Hepatocyte (in vitro differentiated cells): ENCODE measurements at regions not wholly inside any gene's neighbourhood (a gene's known extent, or its start where the extent isn't known, plus 50 kb on each side); places are given as distances from the start of the nearest gene placed in this dataset.

ENCODE experiments used
- DNase-seq: peaks from one replicate; pipeline ENCODE4 v3.0.0-alpha.2; 2016; ENCODE audit warnings: low spot score
- H2AFZ ChIP-seq: fragments of 200-600 bp; sonication (generic); 2 replicates; pipeline ENCODE4 v1.6.0; 2016; ENCODE audit warnings: antibody characterized with exemption, mild to moderate bottlenecking
- H3K27ac ChIP-seq: fragments of 200-600 bp; sonication (generic); 2 replicates; pipeline ENCODE4 v1.5.1; 2016; ENCODE audit warnings: mild to moderate bottlenecking
- H3K27me3 ChIP-seq: fragments of 200-600 bp; sonication (generic); 2 replicates; pipeline ENCODE4 v1.6.1; 2016
- H3K36me3 ChIP-seq: fragments of 200-600 bp; sonication (generic); replicated peaks from 2 replicates; pipeline ENCODE4 v1.5.1; 2016; ENCODE audit warnings: low read depth; ENCODE audit not compliant: insufficient read depth
- H3K4me1 ChIP-seq: fragments of 200-600 bp; sonication (generic); 2 replicates; pipeline ENCODE4 v1.5.1; 2016; ENCODE audit warnings: mild to moderate bottlenecking, moderate library complexity; ENCODE audit not compliant: insufficient read depth
- H3K4me2 ChIP-seq: fragments of 200-600 bp; sonication (generic); 2 replicates; pipeline ENCODE4 v1.6.0; 2016
- H3K4me3 ChIP-seq: fragments of 200-600 bp; sonication (generic); 2 replicates; pipeline ENCODE4 v1.5.1; 2016; ENCODE audit warnings: mild to moderate bottlenecking
- H3K79me2 ChIP-seq: fragments of 200-600 bp; sonication (generic); 2 replicates; pipeline ENCODE4 v1.6.0; 2017; ENCODE audit warnings: mild to moderate bottlenecking
- H3K9me2 ChIP-seq: fragments of 200-600 bp; sonication (generic); replicated peaks from 2 replicates; pipeline ENCODE4 v1.6.0; 2017; ENCODE audit warnings: mild to moderate bottlenecking; ENCODE audit not compliant: insufficient read depth
- H3K9me3 ChIP-seq: fragments of 200-600 bp; sonication (generic); 2 replicates; pipeline ENCODE4 v1.5.1; 2016; ENCODE audit warnings: low read depth, mild to moderate bottlenecking
- H4K20me1 ChIP-seq: fragments of 200-600 bp; sonication (generic); 2 replicates; pipeline ENCODE4 v1.6.0; 2016; ENCODE audit warnings: mild to moderate bottlenecking; ENCODE audit not compliant: insufficient read depth, poor library complexity, severe bottlenecking
- CTCF ChIP-seq: fragments of 200-600 bp; sonication (generic); IDR thresholded peaks from 2 replicates; pipeline ENCODE4 v1.5.1; 2016; ENCODE audit warnings: antibody characterized with exemption, mild to moderate bottlenecking; ENCODE audit not compliant: poor library complexity
- EZH2 ChIP-seq: fragments of 200-600 bp; sonication (generic); IDR thresholded peaks from 2 replicates; pipeline ENCODE4 v1.6.1; 2016; ENCODE audit warnings: antibody characterized with exemption, mild to moderate bottlenecking, borderline replicate concordance
- EZH2phosphoT487 ChIP-seq: fragments of 200-600 bp; sonication (generic); IDR thresholded peaks from one replicate; pipeline ENCODE4 v1.6.1; 2018; ENCODE audit warnings: antibody characterized with exemption, mild to moderate bottlenecking, low read depth, moderate library complexity; ENCODE audit not compliant: unreplicated experiment, severe bottlenecking
- WGBS: methylation state at CpG from one replicate; pipeline ENCODE4 v1.1.6; 2016; ENCODE audit warnings: low lambda C conversion rate; ENCODE audit errors: missing lambda C conversion rate; 5-methylcytosine and 5-hydroxymethylcytosine counted together

- peak overlapping the region; percentile 48 for H3K4me2 ChIP-seq
- DNase-seq = peak; percentile 71
- no peaks in the 10 kb centered on the region for H3K36me3 ChIP-seq
- TF ChIP-seq EZH2phosphoT487 = no peak
- no peak for TF ChIP-seq CTCF
- no peak for TF ChIP-seq EZH2
- no peaks in the 10 kb centered on the region for H4K20me1 ChIP-seq
- H3K4me1 ChIP-seq = peaks cover 14% of the 10 kb centered on the region
- no peaks in the 10 kb centered on the region for H3K9me2 ChIP-seq
- no peak overlapping the region for H3K4me3 ChIP-seq
- H2AFZ ChIP-seq = no peak overlapping the region
- H3K9me3 ChIP-seq = no peaks in the 10 kb centered on the region
- 39% methylated on average over 8 of the region's 8 CpGs for WGBS
- no peaks in the 10 kb centered on the region for H3K79me2 ChIP-seq
- H3K27ac ChIP-seq = peak overlapping the region; percentile 68
- no peaks in the 10 kb centered on the region for H3K27me3 ChIP-seq
These were observed 259.1 kb downstream of the SYK start for GRCh38 chr9:91060520-91061343.

- DNase-seq = no peak
- H3K4me3 ChIP-seq = no peak overlapping the region
- H3K27ac ChIP-seq = peak overlapping the region; percentile 68
- H3K79me2 ChIP-seq = no peaks in the 10 kb centered on the region
- H2AFZ ChIP-seq = no peak overlapping the region
- H3K36me3 ChIP-seq = no peaks in the 10 kb centered on the region
- TF ChIP-seq EZH2phosphoT487 = no peak
- no peak for TF ChIP-seq CTCF
- TF ChIP-seq EZH2 = no peak
- WGBS = 86% methylated on average over 2 of the region's 2 CpGs
- peak overlapping the region; percentile 48 for H3K4me2 ChIP-seq
- H3K4me1 ChIP-seq = peaks cover 14% of the 10 kb centered on the region
- no peaks in the 10 kb centered on the region for H3K9me2 ChIP-seq
- H3K9me3 ChIP-seq = no peaks in the 10 kb centered on the region
- no peaks in the 10 kb centered on the region for H4K20me1 ChIP-seq
- no peaks in the 10 kb centered on the region for H3K27me3 ChIP-seq
These were observed 259.9 kb downstream of the SYK start for GRCh38 chr9:91061506-91061905.

GRCh38 chr9:91062281-91062680 is 260.7 kb downstream of the SYK start:
- H3K79me2 ChIP-seq = no peaks in the 10 kb centered on the region
- no peak overlapping the region for H3K4me3 ChIP-seq
- no peaks in the 10 kb centered on the region for H3K9me2 ChIP-seq
- H4K20me1 ChIP-seq = no peaks in the 10 kb centered on the region
- no peak for DNase-seq
- H3K36me3 ChIP-seq = no peaks in the 10 kb centered on the region
- no peaks in the 10 kb centered on the region for H3K9me3 ChIP-seq
- TF ChIP-seq EZH2 (no peak), EZH2phosphoT487 (no peak), CTCF (no peak)
- WGBS = 82% methylated on average over 2 of the region's 2 CpGs
- H3K4me1 ChIP-seq = peaks cover 14% of the 10 kb centered on the region
- H3K4me2 ChIP-seq = no peak overlapping the region
- H3K27ac ChIP-seq = no peak overlapping the region
- H3K27me3 ChIP-seq = no peaks in the 10 kb centered on the region
- H2AFZ ChIP-seq = no peak overlapping the region
